Uterus (tissue), 2 donors: ENCODE measurements at regions not wholly inside any gene's neighbourhood (a gene's known extent, or its start where the extent isn't known, plus 50 kb on each side); places are given as distances from the start of the nearest gene placed in this dataset.

Experiments used
- POLR2A ChIP-seq, 2 donors: fragments of 450-650 bp; IDR thresholded peaks; one replicate each; pipeline ENCODE4 v1.6.1; 2016; ENCODE audit warnings: antibody characterized with exemption in 2 of 2, mild to moderate bottlenecking in 1 of 2, moderate library complexity in 1 of 2
- TF ChIP-seq, protein P1 (sequence below), 4 experiments: fragments of 200-600 bp in 2 of 4; fragments of 450-650 bp in 2 of 4; sonication (generic) in 2 of 4; IDR thresholded peaks; one replicate each; pipeline ENCODE4 v1.5.1; 2016 to 2019; ENCODE audit warnings: antibody characterized with exemption in 4 of 4, mild to moderate bottlenecking in 2 of 4, moderate library complexity in 1 of 4

DNA sequence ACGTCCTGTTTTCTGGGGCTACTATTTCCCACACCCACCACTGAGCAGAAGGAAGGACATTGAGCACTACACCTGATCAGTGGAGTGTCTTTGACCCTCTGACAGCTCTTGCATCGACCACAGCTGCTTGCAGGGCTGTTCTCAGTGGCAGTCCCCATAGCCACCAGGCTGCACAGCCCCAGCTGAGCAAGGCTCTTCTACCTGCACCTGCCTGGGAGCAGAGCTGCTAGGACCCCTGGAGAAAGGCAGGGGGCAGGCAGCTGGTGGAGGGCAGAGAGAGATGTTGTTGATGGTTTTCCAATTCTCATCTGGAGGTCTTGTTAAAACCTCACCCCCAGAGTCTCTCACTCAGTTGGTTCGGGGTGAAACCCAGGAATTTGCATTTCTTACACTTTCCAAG, 361.8 kb upstream of the ZNF507 start:
- TF ChIP-seq, protein P1, sequence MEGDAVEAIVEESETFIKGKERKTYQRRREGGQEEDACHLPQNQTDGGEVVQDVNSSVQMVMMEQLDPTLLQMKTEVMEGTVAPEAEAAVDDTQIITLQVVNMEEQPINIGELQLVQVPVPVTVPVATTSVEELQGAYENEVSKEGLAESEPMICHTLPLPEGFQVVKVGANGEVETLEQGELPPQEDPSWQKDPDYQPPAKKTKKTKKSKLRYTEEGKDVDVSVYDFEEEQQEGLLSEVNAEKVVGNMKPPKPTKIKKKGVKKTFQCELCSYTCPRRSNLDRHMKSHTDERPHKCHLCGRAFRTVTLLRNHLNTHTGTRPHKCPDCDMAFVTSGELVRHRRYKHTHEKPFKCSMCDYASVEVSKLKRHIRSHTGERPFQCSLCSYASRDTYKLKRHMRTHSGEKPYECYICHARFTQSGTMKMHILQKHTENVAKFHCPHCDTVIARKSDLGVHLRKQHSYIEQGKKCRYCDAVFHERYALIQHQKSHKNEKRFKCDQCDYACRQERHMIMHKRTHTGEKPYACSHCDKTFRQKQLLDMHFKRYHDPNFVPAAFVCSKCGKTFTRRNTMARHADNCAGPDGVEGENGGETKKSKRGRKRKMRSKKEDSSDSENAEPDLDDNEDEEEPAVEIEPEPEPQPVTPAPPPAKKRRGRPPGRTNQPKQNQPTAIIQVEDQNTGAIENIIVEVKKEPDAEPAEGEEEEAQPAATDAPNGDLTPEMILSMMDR (IDR thresholded peaks at IDR 0.05) = no peak
- no peak for TF ChIP-seq POLR2A (IDR thresholded peaks at IDR 0.05)
